GM12878 (cell line): ENCODE measurements at regions not wholly inside any gene's neighbourhood (a gene's known extent, or its start where the extent isn't known, plus 50 kb on each side); places are given as distances from the start of the nearest gene placed in this dataset.

Source experiments
- ATAC-seq: fragments of 200-7000 bp; cut with Tn5 transposase; 3 replicates; pipeline ENCODE4 v1.9.1; 2020; ENCODE audit warnings: mild to moderate bottlenecking, moderate library complexity
- BruUV-seq: library from RNA; stranded (reverse); fragments of 400-500 nt; replicated peaks from 2 replicates; lab custom pipeline; 2021; lab: Mats Ljungman, UMichigan
- CTCF ChIA-PET: fragments of 300-600 bp; sonication (Branson Sonifier 250); formaldehyde crosslinking; extraction: SDS; loops from one replicate; lab custom pipeline; 2021; ENCODE audit warnings: inconsistent platforms; lab: Yijun Ruan, JAX
- POLR2A ChIA-PET: fragments of 350-600 bp; formaldehyde crosslinking; extraction: SDS; loops from one replicate; lab custom pipeline; 2021; ENCODE audit warnings: inconsistent platforms; lab: Charles Lee
- RAD21 ChIA-PET: fragments of 300-600 bp; sonication (Branson Sonifier 250); formaldehyde crosslinking; loops from one replicate; lab custom pipeline; 2023; ENCODE audit warnings: antibody characterized with exemption; ENCODE audit not compliant: unreplicated experiment; lab: Charles Lee
- SMC1A ChIA-PET: fragments of 300-600 bp; sonication (Branson Sonifier 250); formaldehyde crosslinking; loops from one replicate; lab custom pipeline; 2023; ENCODE audit not compliant: unreplicated experiment, uncharacterized antibody; lab: Charles Lee
- DNase-seq: peaks from one replicate; pipeline ENCODE4 v3.0.0-alpha.2; 2011; ENCODE audit warnings: low read depth, low spot score
- FAIRE-seq: peaks from 3 replicates; lab custom pipeline; 2011; peaks lifted over from hg19 to GRCh38; lab: Jason Lieb, UNC
- H2AFZ ChIP-seq: 2 replicates; pipeline ENCODE4 v1.6.0; 2011; ENCODE audit warnings: low read depth, low read length, control low read depth; ENCODE audit not compliant: control insufficient read depth
- H3K27ac ChIP-seq: 2 replicates; pipeline ENCODE4 v1.5.1; 2011; ENCODE audit warnings: control low read depth; ENCODE audit not compliant: control insufficient read depth, insufficient read depth
- H3K27me3 ChIP-seq, 2 experiments: replicated peaks in 1 of 2; 2 replicates each; pipeline versions ENCODE4 v1.6.0 to v1.6.1; 2011; ENCODE audit warnings: low read length in 1 of 2; ENCODE audit not compliant: control insufficient read depth in 2 of 2, insufficient read depth in 2 of 2
- H3K36me3 ChIP-seq, 2 experiments: 2 replicates each; pipeline ENCODE4 v1.5.1; 2011; ENCODE audit warnings: low read length in 1 of 2; ENCODE audit not compliant: control insufficient read depth in 2 of 2, insufficient read depth in 2 of 2
- H3K4me1 ChIP-seq: 2 replicates; pipeline ENCODE4 v1.6.1; 2011; ENCODE audit warnings: mild to moderate bottlenecking, low read length, moderate library complexity, mixed read lengths; ENCODE audit not compliant: control insufficient read depth, insufficient read depth
- H3K4me2 ChIP-seq: 2 replicates; pipeline ENCODE4 v1.6.0; 2011; ENCODE audit warnings: control low read depth; ENCODE audit not compliant: control insufficient read depth, insufficient read depth
- H3K4me3 ChIP-seq: fragments of 200-600 bp; sonication (generic); 2 replicates; pipeline ENCODE4 v1.5.1; 2016
- H3K79me2 ChIP-seq: 2 replicates; pipeline ENCODE4 v1.6.0; 2011; ENCODE audit warnings: low read length; ENCODE audit not compliant: control insufficient read depth, insufficient read depth
- H3K9ac ChIP-seq: 2 replicates; pipeline ENCODE4 v1.8.0; 2011; ENCODE audit warnings: low read length, control low read depth, mixed read lengths; ENCODE audit not compliant: control insufficient read depth, insufficient read depth
- H3K9me3 ChIP-seq: replicated peaks from 3 replicates; pipeline ENCODE4 v1.5.1; 2011; ENCODE audit warnings: mild to moderate bottlenecking, low read length; ENCODE audit not compliant: control insufficient read depth, insufficient read depth
- H4K20me1 ChIP-seq: 2 replicates; pipeline ENCODE4 v1.6.0; 2011; ENCODE audit not compliant: control insufficient read depth, insufficient read depth
- JUND ChIP-seq: IDR thresholded peaks from 2 replicates; pipeline ENCODE4 v1.6.1; 2012; ENCODE audit warnings: low read depth, mild to moderate bottlenecking, low read length, improper control_type of control experiment, moderate library complexity
- MTA2 ChIP-seq: fragments of 450-650 bp; IDR thresholded peaks from 2 replicates; pipeline ENCODE4 v1.6.1; 2016; ENCODE audit warnings: low read depth, mild to moderate bottlenecking, moderate library complexity
- MXI1 ChIP-seq: fragments of 150-350 bp; IDR thresholded peaks from 2 replicates; pipeline ENCODE4 v1.6.1; 2011; ENCODE audit warnings: low read depth, mild to moderate bottlenecking, inconsistent platforms, low read length, improper control_type of control experiment
- POLR2AphosphoS2 ChIP-seq: IDR thresholded peaks from 2 replicates; pipeline ENCODE4 v1.6.1; 2011; ENCODE audit warnings: low read depth, mild to moderate bottlenecking, low read length, improper control_type of control experiment, moderate library complexity
- SIX5 ChIP-seq: IDR thresholded peaks from 2 replicates; pipeline ENCODE4 v1.6.1; 2011; ENCODE audit warnings: mild to moderate bottlenecking, low read depth, low read length, moderate library complexity; ENCODE audit not compliant: severe bottlenecking
- TARDBP ChIP-seq: IDR thresholded peaks from 2 replicates; pipeline ENCODE4 v1.6.1; 2016; ENCODE audit warnings: borderline replicate concordance
- TCF3 ChIP-seq: IDR thresholded peaks from 2 replicates; pipeline ENCODE4 v1.6.1; 2012; ENCODE audit warnings: low read depth, mild to moderate bottlenecking, low read length, borderline replicate concordance; ENCODE audit not compliant: insufficient read depth
- ZNF207 ChIP-seq: fragments of 450-650 bp; IDR thresholded peaks from 2 replicates; pipeline ENCODE4 v1.6.1; 2014; ENCODE audit warnings: antibody characterized with exemption, mild to moderate bottlenecking, borderline replicate concordance
- ZSCAN29 ChIP-seq: fragments of 450-650 bp; IDR thresholded peaks from 2 replicates; pipeline ENCODE4 v1.6.1; 2017; ENCODE audit warnings: mild to moderate bottlenecking, moderate library complexity
- WGBS: methylation state at CpG from one replicate; pipeline ENCODE4 v1.1.6; 2016; ENCODE audit warnings: low lambda C conversion rate; ENCODE audit not compliant: insufficient replicate concordance, insufficient coverage; ENCODE audit errors: missing lambda C conversion rate; 5-methylcytosine and 5-hydroxymethylcytosine counted together
- in situ Hi-C: fragments of 300-500 bp; cut with MboI; formaldehyde crosslinking; loops from 9 replicates; pipeline ENCODE4 v1.14.3; 2018; ENCODE audit warnings: mixed read lengths
- intact Hi-C: fragments of 100-400 bp; cut with micrococcal nuclease; formaldehyde crosslinking; loops from one replicate; pipeline ENCODE4 v1.14.2; 2022; ENCODE audit not compliant: unreplicated experiment
- TF ChIP-seq, protein P1 (sequence below): fragments of 450-650 bp; IDR thresholded peaks from 2 replicates; pipeline ENCODE4 v1.6.1; 2018; ENCODE audit warnings: borderline replicate concordance, mild to moderate bottlenecking; ENCODE audit not compliant: partially characterized antibody

- no peaks in the 10 kb centered on the region for H3K9me3 ChIP-seq
- ChIA-PET POLR2A (no interaction called here), CTCF (interaction anchor here (0.7 kb wide), 1 partner anchor 28 kb away, joined by 3 read pairs; no protein-coding TSS in a partner anchor), RAD21 (no interaction called here), SMC1A (no interaction called here)
- no peaks in the 10 kb centered on the region for H3K79me2 ChIP-seq
- DNase-seq (no peak), FAIRE-seq (no peak), ATAC-seq (no peak)
- no TSS peak for BruUV-seq
- H3K27me3 ChIP-seq, result no peaks in the 10 kb centered on the region
- no peaks in the 10 kb centered on the region for H3K4me1 ChIP-seq
- no peaks in the 10 kb centered on the region for H4K20me1 ChIP-seq
- in situ Hi-C loops, result no loop called here
- TF ChIP-seq SIX5, result no peak
- TF ChIP-seq, protein P1, sequence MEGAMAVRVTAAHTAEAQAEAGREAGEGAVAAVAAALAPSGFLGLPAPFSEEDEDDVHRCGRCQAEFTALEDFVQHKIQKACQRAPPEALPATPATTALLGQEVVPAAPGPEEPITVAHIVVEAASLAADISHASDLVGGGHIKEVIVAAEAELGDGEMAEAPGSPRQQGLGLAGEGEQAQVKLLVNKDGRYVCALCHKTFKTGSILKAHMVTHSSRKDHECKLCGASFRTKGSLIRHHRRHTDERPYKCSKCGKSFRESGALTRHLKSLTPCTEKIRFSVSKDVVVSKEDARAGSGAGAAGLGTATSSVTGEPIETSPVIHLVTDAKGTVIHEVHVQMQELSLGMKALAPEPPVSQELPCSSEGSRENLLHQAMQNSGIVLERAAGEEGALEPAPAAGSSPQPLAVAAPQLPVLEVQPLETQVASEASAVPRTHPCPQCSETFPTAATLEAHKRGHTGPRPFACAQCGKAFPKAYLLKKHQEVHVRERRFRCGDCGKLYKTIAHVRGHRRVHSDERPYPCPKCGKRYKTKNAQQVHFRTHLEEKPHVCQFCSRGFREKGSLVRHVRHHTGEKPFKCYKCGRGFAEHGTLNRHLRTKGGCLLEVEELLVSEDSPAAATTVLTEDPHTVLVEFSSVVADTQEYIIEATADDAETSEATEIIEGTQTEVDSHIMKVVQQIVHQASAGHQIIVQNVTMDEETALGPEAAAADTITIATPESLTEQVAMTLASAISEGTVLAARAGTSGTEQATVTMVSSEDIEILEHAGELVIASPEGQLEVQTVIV, result no peak
- TF ChIP-seq ZNF207, result no peak
- no peak for TF ChIP-seq TCF3
- no peak for TF ChIP-seq ZSCAN29
- no peak for TF ChIP-seq MXI1
- TF ChIP-seq TARDBP, result no peak
- TF ChIP-seq POLR2AphosphoS2, result no peak
- TF ChIP-seq JUND, result no peak
- no peak for TF ChIP-seq MTA2
- no peak overlapping the region for H3K27ac ChIP-seq
- WGBS, result 3% methylated on average over 3 of the region's 3 CpGs
- intact Hi-C loops, result no loop called here
- H3K4me3 ChIP-seq, result no peak overlapping the region
- H3K4me2 ChIP-seq, result no peak overlapping the region
- no peaks in the 10 kb centered on the region for H3K36me3 ChIP-seq
- no peak overlapping the region for H2AFZ ChIP-seq
- H3K9ac ChIP-seq, result no peak overlapping the region
Observed at GRCh38 chr4:32931475-32931874, 2211.3 kb downstream of the PCDH7 start.
